Dendritic cell treated with granulocyte-macrophage colony-stimulating factor and Interleukin-4, amounts not matched to agents 40 ng/mL and 50 ng/mL, for 4 days (primary cell): ENCODE measurements at regions not wholly inside any gene's neighbourhood (a gene's known extent, or its start where the extent isn't known, plus 50 kb on each side); places are given as distances from the start of the nearest gene placed in this dataset.

Source experiments
- H3K27ac Mint-ChIP-seq: one replicate; pipeline ENCODE4 v1.8.0; 2022; ENCODE audit warnings: mild to moderate bottlenecking, mixed read lengths
- H3K27me3 Mint-ChIP-seq: one replicate; pipeline ENCODE4 v1.8.0; 2022; ENCODE audit warnings: mild to moderate bottlenecking, mixed read lengths
- H3K36me3 Mint-ChIP-seq: one replicate; pipeline ENCODE4 v1.8.0; 2022; ENCODE audit warnings: low read depth, mixed read lengths
- H3K4me1 Mint-ChIP-seq: one replicate; pipeline ENCODE4 v1.8.0; 2022; ENCODE audit warnings: low read depth, mixed read lengths
- H3K4me3 Mint-ChIP-seq: one replicate; pipeline ENCODE4 v1.8.0; 2022; ENCODE audit warnings: mild to moderate bottlenecking, moderate library complexity, mixed read lengths
- H3K9me3 Mint-ChIP-seq: one replicate; pipeline ENCODE4 v1.8.0; 2022; ENCODE audit warnings: mixed read lengths
- intact Hi-C: fragments of 100-400 bp; cut with micrococcal nuclease; formaldehyde crosslinking; loops from one replicate; pipeline ENCODE4 v1.15.0; 2022

DNA sequence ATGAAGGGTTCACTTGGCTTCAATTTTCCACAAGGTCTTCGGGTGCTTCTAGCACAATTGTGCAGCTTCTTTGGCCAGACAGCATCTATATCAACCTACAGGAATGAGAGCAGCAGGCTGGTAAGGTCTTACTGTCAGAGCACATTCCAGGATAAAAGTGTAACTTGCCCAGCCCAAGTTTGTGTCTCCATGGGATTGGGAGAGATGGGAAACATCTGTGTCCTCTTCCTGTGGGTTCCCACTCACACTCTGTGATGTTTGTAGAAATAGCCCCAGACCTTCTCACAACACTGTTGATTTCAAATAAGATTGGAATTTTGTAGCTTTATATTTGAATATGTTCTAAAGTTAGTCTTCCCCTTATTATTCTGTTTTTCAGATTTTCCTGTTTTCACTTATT is 83.4 kb upstream of the RGS17 start:
- Mint-ChIP-seq H3K4me3 (no peak overlapping the region), H3K27ac (no peak overlapping the region), H3K36me3 (no peaks in the 10 kb centered on the region), H3K27me3 (no peaks in the 10 kb centered on the region), H3K4me1 (no peaks in the 10 kb centered on the region), H3K9me3 (no peaks in the 10 kb centered on the region)
- intact Hi-C loops: no loop called here

DNA sequence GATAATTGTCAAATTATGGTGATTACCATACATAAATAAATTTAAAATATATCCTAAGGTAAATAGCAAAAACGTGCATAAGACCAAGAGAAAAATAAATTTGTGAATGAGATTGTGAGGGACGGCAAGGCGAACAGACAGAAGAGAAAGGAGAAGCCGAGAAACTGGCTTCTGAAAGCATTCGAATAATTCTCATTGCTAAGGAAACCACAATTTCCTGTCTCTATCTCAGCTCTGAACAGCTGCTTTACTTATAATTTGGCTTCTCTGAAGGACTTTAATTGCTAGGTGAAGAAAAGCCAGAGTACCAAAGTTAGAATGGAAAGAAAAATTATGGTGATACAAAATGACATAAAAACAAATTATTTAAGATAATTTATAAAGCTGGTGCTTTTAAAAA is 79.0 kb upstream of the RGS17 start:
- H3K9me3 Mint-ChIP-seq: no peaks in the 10 kb centered on the region
- H3K27me3 Mint-ChIP-seq: no peaks in the 10 kb centered on the region
- no peak overlapping the region for H3K27ac Mint-ChIP-seq
- intact Hi-C loops: no loop called here
- H3K36me3 Mint-ChIP-seq: no peaks in the 10 kb centered on the region
- H3K4me1 Mint-ChIP-seq: no peaks in the 10 kb centered on the region
- no peak overlapping the region for H3K4me3 Mint-ChIP-seq

DNA sequence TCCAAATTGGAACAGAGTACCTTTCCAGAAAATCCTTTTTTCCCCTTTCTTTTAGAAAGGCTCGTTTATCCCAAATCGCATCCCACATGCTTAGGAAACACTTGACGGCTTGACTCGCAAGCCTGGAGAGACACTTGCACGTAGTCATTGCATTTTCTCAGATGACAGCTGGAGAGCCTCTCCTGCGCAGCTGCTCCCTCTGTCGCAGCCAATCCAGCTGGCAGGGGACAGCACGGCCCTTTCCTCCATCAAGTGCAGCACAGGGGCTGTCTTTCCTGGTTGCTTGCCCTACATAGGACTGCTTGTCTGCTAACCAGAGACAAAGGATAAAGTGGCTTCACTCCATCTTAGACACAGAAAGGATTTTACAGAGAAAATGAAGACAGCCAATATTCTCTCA is 77.6 kb upstream of the RGS17 start:
- intact Hi-C loops: no loop called here
- H3K9me3 Mint-ChIP-seq: no peaks in the 10 kb centered on the region
- H3K4me1 Mint-ChIP-seq: no peaks in the 10 kb centered on the region
- H3K27ac Mint-ChIP-seq: no peak overlapping the region
- H3K4me3 Mint-ChIP-seq: no peak overlapping the region
- H3K27me3 Mint-ChIP-seq: no peaks in the 10 kb centered on the region
- H3K36me3 Mint-ChIP-seq: no peaks in the 10 kb centered on the region

DNA sequence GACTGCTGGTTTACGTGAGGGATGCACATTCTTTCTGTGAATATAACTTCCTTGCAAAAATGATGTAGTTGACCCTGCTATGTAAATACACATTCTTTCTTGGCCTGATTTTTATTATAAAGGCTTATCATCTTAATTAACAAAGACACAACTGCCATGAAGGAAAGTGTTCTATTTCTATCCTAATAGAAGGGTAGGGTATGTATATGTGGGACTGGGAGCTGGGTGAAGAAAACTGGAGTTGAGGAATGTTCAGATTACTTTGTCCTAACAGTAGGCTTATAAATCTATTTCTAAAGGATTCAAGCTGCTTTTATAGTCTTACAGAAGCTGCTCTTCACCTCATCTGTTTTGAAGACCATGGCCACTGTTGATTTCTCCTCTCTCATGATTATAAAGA is 76.5 kb upstream of the RGS17 start:
- Mint-ChIP-seq H3K4me1 (no peaks in the 10 kb centered on the region), H3K27ac (no peak overlapping the region), H3K36me3 (no peaks in the 10 kb centered on the region), H3K27me3 (no peaks in the 10 kb centered on the region), H3K4me3 (no peak overlapping the region), H3K9me3 (no peaks in the 10 kb centered on the region)
- intact Hi-C loops: no loop called here

DNA sequence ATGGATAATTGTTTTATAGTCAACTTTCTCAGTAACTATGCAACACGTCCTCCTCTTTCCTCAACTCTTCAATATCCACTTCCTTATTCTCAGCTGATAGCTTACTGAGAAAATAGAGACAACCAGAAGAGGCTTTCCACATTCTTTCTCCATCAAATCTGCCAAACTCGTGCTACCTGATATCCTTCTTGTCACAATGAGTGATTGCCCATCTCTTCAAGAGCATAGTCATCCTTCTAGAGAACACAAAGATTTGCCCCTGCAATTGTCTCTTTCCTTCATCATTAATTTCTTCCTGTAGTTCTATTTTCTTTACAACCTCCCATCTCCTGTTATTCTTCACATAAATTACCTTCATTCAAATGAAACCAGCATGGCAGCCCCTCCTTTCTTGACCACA is 75.9 kb upstream of the RGS17 start:
- H3K27me3 Mint-ChIP-seq: no peaks in the 10 kb centered on the region
- H3K9me3 Mint-ChIP-seq: no peaks in the 10 kb centered on the region
- no peaks in the 10 kb centered on the region for H3K36me3 Mint-ChIP-seq
- intact Hi-C loops: no loop called here
- H3K27ac Mint-ChIP-seq: no peak overlapping the region
- H3K4me1 Mint-ChIP-seq: no peaks in the 10 kb centered on the region
- no peak overlapping the region for H3K4me3 Mint-ChIP-seq

DNA sequence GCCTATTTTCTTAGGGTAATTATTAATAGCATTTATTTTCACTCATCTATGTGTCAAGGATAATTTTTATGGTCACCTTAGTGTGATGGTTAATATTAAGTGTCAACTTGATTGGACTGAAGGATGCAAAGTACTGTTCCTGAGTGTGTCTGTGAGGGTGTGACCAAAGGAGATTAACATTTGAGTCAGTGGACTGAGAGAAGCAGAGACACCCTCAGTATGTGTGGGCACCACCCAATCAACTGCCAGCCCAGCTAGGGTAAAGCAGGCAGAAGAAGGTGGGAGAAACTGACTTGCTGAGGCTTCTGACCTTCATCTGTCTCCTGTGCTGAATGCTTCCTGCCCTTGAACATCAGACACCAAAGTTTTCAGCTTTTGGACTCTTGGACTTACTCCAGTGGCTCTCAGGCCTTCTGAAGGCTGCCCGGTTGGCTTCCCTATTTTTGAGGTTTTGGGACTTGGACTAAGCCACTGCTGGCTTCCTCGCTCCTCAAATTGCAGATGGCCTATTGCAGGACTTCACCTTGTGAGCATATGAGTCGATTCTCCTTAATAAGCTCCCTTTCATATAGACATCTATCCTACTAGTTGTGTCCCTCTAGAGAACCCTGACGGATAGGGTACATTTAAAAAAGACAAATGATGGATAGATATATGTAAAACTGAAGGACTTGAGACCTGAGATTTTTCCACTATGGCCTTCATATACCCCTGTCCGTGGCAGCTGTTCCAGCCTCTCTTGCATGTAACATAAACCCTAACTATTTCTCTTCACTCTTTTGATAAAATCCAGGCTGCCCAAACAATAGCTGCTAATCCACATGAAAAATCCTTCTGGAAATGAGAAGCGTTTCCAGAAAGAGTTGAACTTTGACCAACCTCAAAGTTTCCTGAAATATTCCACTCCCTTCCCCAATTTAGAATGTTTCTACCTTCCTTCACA is 62.1 kb upstream of the RGS17 start:
- H3K4me3 Mint-ChIP-seq: no peak overlapping the region
- no peaks in the 10 kb centered on the region for H3K9me3 Mint-ChIP-seq
- no peaks in the 10 kb centered on the region for H3K27me3 Mint-ChIP-seq
- no peak overlapping the region for H3K27ac Mint-ChIP-seq
- intact Hi-C loops: no loop called here
- no peaks in the 10 kb centered on the region for H3K36me3 Mint-ChIP-seq
- no peaks in the 10 kb centered on the region for H3K4me1 Mint-ChIP-seq

DNA sequence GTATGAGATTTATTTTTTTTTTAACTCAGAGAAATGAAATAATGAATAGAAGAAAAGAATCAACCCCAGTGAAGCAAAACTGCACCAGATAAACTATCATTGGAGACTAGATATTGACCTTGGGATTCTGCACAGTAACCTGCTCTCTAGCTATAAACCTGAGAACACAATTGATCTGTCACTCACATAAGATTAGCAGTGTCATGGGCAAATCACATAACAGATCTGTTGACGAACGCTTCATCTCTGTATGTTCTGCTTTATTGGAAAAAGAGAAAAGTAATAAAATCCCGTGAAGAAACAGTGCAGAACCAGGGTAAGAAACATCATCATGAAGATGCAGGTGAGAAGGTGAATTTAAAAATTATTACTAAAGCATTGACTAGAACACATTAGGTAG is 52.8 kb upstream of the RGS17 start:
- intact Hi-C loops: no loop called here
- Mint-ChIP-seq H3K4me3 (no peak overlapping the region), H3K4me1 (no peaks in the 10 kb centered on the region), H3K9me3 (peaks cover 6% of the 10 kb centered on the region), H3K36me3 (no peaks in the 10 kb centered on the region), H3K27me3 (no peaks in the 10 kb centered on the region), H3K27ac (no peak overlapping the region)
